Calu3 (cell line): ENCODE measurements at regions not wholly inside any gene's neighbourhood (a gene's known extent, or its start where the extent isn't known, plus 50 kb on each side); places are given as distances from the start of the nearest gene placed in this dataset.
A peak's percentile ranks its signal among the peaks of the same experiment; 100 is the strongest.

Experiments used
- BruUV-seq: library from RNA; stranded (reverse); fragments of 400-500 nt; replicated peaks from 2 replicates; lab custom pipeline; 2021; lab: Mats Ljungman, UMichigan
- CTCF ChIA-PET: fragments of 300-600 bp; sonication (Branson Sonifier 250); formaldehyde crosslinking; loops from one replicate; lab custom pipeline; 2022; ENCODE audit warnings: antibody characterized with exemption; lab: Charles Lee
- DNase-seq: peaks from one replicate; pipeline ENCODE4 v3.0.0; 2022
- H3K27ac Mint-ChIP-seq: one replicate; pipeline ENCODE4 v1.8.0; 2022; ENCODE audit warnings: mixed read lengths; ENCODE audit not compliant: unreplicated experiment
- H3K27me3 Mint-ChIP-seq: one replicate; pipeline ENCODE4 v1.8.0; 2022; ENCODE audit warnings: mixed read lengths; ENCODE audit not compliant: unreplicated experiment
- H3K36me3 Mint-ChIP-seq: one replicate; pipeline ENCODE4 v1.8.0; 2022; ENCODE audit warnings: mild to moderate bottlenecking, moderate library complexity, mixed read lengths; ENCODE audit not compliant: insufficient read depth, unreplicated experiment
- H3K4me1 Mint-ChIP-seq: one replicate; pipeline ENCODE4 v1.8.0; 2022; ENCODE audit warnings: mild to moderate bottlenecking, low read depth, mixed read lengths; ENCODE audit not compliant: unreplicated experiment
- H3K4me3 Mint-ChIP-seq: one replicate; pipeline ENCODE4 v1.8.0; 2022; ENCODE audit warnings: mild to moderate bottlenecking, low read depth, moderate library complexity, mixed read lengths; ENCODE audit not compliant: unreplicated experiment
- H3K9me3 Mint-ChIP-seq: one replicate; pipeline ENCODE4 v1.8.0; 2022; ENCODE audit warnings: low read depth, mixed read lengths; ENCODE audit not compliant: unreplicated experiment
- CTCF ChIP-seq: fragments of 200-600 bp; IDR thresholded peaks from one replicate; pipeline ENCODE4 v1.8.0; 2022; ENCODE audit warnings: antibody characterized with exemption; ENCODE audit not compliant: unreplicated experiment
- intact Hi-C: fragments of 100-400 bp; cut with micrococcal nuclease; formaldehyde crosslinking; loops from one replicate; pipeline ENCODE4 v1.10.0; 2022; ENCODE audit not compliant: unreplicated experiment

GRCh38 chr9:694403-695154 lies 146.9 kb upstream of the DMRT1 start:
- Mint-ChIP-seq H3K4me1 (peaks cover 36% of the 10 kb centered on the region), H3K27me3 (no peaks in the 10 kb centered on the region), H3K4me3 (peak overlapping the region; percentile 39), H3K9me3 (no peaks in the 10 kb centered on the region), H3K27ac (peak overlapping the region; percentile 51), H3K36me3 (peaks cover 10% of the 10 kb centered on the region)
- CTCF ChIA-PET = no interaction called here
- peak; percentile 30 for DNase-seq
- intact Hi-C loops = loop anchor here (5.0 kb wide), 1 partner anchor 68 kb away; no protein-coding TSS in a partner anchor
- no peak for TF ChIP-seq CTCF
- no TSS peak for BruUV-seq

GRCh38 chr9:695252-695651 lies 146.2 kb upstream of the DMRT1 start:
- Mint-ChIP-seq H3K27ac (peak overlapping the region; percentile 51), H3K4me3 (peak overlapping the region; percentile 39), H3K36me3 (peaks cover 10% of the 10 kb centered on the region), H3K9me3 (no peaks in the 10 kb centered on the region), H3K27me3 (no peaks in the 10 kb centered on the region), H3K4me1 (peaks cover 36% of the 10 kb centered on the region)
- DNase-seq = peak; percentile 4
- CTCF ChIA-PET = no interaction called here
- intact Hi-C loops = loop anchor here (5.0 kb wide), 1 partner anchor 67 kb away; no protein-coding TSS in a partner anchor
- no peak for TF ChIP-seq CTCF
- BruUV-seq = no TSS peak

GRCh38 chr9:696332-697323 lies 144.9 kb upstream of the DMRT1 start:
- H3K36me3 Mint-ChIP-seq = peaks cover 10% of the 10 kb centered on the region
- H3K4me1 Mint-ChIP-seq = peaks cover 36% of the 10 kb centered on the region
- intact Hi-C loops = loop anchor here (5.0 kb wide), 1 partner anchor 66 kb away; no protein-coding TSS in a partner anchor

More at GRCh38 chr9:696332-697323, 144.9 kb upstream of the DMRT1 start:
- H3K27ac Mint-ChIP-seq = peak overlapping the region; percentile 69
- TF ChIP-seq CTCF = no peak
- H3K4me3 Mint-ChIP-seq = no peak overlapping the region
- DNase-seq = peak; percentile 27
- no peaks in the 10 kb centered on the region for H3K9me3 Mint-ChIP-seq
- no peaks in the 10 kb centered on the region for H3K27me3 Mint-ChIP-seq
- BruUV-seq = no TSS peak
- CTCF ChIA-PET = no interaction called here
